ENCODE measurements at regions not wholly inside any gene's neighbourhood (a gene's known extent, or its start where the extent isn't known, plus 50 kb on each side); places are given as distances from the start of the nearest gene placed in this dataset.

DNA sequence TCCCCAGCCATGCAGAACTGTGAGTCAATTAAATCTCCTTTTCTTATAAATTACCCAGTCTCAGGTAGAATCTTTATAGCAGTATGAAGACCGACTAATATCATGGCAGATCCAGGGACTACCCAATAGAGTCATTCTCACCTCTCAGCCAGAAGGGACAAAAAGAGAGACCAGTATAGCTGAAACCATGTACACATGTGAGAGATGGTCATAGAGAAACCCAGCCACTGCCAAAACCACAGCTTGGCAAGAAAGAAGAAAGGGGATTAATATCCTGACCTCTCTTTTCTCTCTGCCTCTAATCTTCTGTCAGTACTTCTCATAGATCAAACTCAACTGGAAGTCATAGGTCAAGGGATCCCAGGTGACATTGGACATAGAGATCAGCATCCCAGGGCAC is 109.8 kb downstream of the CCDC34 start:
- TF ChIP-seq CTCF (IDR thresholded peaks at IDR 0.05 in 8 of 11, conservative IDR thresholded peaks at IDR 0.05 in 3 of 11) (no peak), POLR2A (IDR thresholded peaks at IDR 0.05) (no peak), POLR2AphosphoS5 (IDR thresholded peaks at IDR 0.05) (no peak)
